Fibroblast of villous mesenchyme (primary cell): ENCODE measurements at regions not wholly inside any gene's neighbourhood (a gene's known extent, or its start where the extent isn't known, plus 50 kb on each side); places are given as distances from the start of the nearest gene placed in this dataset.
"Not testable (repeated sequence)": the region's sequence is repeated elsewhere in the genome, so short reads cannot be mapped to it uniquely, and the experiment has no call there.

Source experiments
- DNase-seq: peaks from one replicate; pipeline ENCODE4 v3.0.0-alpha.2; 2010; ENCODE audit warnings: low read depth
- H3K4me3 ChIP-seq: 2 replicates; pipeline ENCODE4 v1.5.1; 2011; ENCODE audit warnings: low read depth, mild to moderate bottlenecking, low read length
- CTCF ChIP-seq: IDR thresholded peaks from 2 replicates; pipeline ENCODE4 v1.5.1; 2012; ENCODE audit warnings: low read depth, mild to moderate bottlenecking, low read length; ENCODE audit not compliant: insufficient read depth

GRCh38 chr3:144743225-144743668, 771.6 kb downstream of the DIPK2A start:
- DNase-seq: no peak
- TF ChIP-seq CTCF: no peak
- H3K4me3 ChIP-seq: no peak overlapping the region

GRCh38 chr3:144744473-144744872, 772.9 kb downstream of the DIPK2A start:
- TF ChIP-seq CTCF: no peak
- DNase-seq: no peak
- H3K4me3 ChIP-seq: no peak overlapping the region

GRCh38 chr3:144746631-144747030, 775.0 kb downstream of the DIPK2A start:
- peak; percentile 84 for DNase-seq
- no peak for TF ChIP-seq CTCF
- no peak overlapping the region for H3K4me3 ChIP-seq

GRCh38 chr3:144749536-144750253, 778.1 kb downstream of the DIPK2A start:
- DNase-seq, H3K4me3 ChIP-seq: not testable (repeated sequence)

- no peak overlapping the region for H3K4me3 ChIP-seq
- no peak for TF ChIP-seq CTCF
- no peak for DNase-seq
These were observed 782.6 kb downstream of the DIPK2A start for GRCh38 chr3:144754076-144754783.

GRCh38 chr3:144756704-144757440, 785.2 kb downstream of the DIPK2A start:
- no peak for TF ChIP-seq CTCF
- H3K4me3 ChIP-seq: no peak overlapping the region
- DNase-seq: no peak

GRCh38 chr3:144760831-144761230, 789.2 kb downstream of the DIPK2A start:
- DNase-seq: no peak
- no peak for TF ChIP-seq CTCF
- H3K4me3 ChIP-seq: no peak overlapping the region
